GM19463 (cell line): ENCODE measurements at regions not wholly inside any gene's neighbourhood (a gene's known extent, or its start where the extent isn't known, plus 50 kb on each side); places are given as distances from the start of the nearest gene placed in this dataset.
"Not testable (repeated sequence)": the region's sequence is repeated elsewhere in the genome, so short reads cannot be mapped to it uniquely, and the experiment has no call there.

ENCODE experiments used
- ATAC-seq: cut with Tn5 transposase; IDR thresholded peaks from one replicate; pipeline ENCODE4 v1.9.1; 2021; ENCODE audit warnings: mild to moderate bottlenecking, moderate library complexity; ENCODE audit not compliant: unreplicated experiment

DNA sequence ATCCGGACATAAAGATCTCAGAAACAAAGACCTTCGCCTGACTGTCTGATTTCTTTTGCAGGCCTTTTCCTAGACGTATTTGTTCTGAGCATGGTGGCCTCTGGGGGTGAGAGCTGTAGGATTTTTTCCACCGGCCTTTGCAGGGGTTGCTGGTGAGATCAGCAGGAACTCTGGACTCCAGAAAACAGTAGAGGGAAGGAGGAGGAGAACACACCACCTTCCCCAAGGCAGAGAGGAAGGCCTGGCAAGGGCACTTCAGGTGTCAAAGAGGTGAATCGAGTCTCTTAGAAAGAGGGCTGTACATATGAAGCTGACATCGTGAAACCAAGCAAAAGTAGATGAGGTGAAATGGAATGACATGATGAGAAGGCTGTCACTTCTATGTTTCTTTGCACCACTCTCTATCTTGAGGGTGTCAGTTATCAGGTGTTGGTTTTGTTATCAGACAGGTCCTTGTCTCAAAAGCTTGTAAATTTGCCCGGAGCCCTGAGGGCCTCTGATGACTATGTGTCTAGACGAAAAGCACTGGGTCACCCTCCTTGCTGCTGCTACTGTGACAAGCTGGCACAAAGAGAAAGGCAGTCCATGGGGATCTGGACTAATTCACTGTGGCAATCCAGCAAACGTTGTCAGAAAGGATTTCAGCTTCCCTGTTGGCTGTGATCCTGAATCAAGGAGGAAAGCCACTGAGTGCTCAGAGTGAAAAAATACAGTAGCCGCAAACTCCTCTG lies 91.3 kb upstream of the MAP3K7 start:
- no peak for ATAC-seq

DNA sequence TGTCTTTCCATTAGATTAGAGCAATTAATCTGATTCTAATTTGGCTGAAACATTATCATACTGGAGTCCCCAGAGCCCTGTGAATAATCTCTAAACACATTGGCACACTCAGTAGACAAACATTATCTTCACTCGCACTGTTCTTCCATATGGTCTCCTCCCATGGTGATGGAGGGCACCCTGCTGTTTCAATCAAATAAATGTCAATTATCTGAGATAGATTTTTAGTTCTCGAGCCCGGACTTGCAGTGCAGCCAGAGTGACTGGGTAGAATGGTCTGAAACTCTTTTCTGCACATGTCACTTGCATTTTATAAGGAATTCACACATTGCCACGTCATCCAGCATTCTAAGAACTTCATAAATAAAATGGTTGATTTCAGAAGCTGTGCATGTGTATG lies 90.6 kb upstream of the MAP3K7 start:
- no peak for ATAC-seq

DNA sequence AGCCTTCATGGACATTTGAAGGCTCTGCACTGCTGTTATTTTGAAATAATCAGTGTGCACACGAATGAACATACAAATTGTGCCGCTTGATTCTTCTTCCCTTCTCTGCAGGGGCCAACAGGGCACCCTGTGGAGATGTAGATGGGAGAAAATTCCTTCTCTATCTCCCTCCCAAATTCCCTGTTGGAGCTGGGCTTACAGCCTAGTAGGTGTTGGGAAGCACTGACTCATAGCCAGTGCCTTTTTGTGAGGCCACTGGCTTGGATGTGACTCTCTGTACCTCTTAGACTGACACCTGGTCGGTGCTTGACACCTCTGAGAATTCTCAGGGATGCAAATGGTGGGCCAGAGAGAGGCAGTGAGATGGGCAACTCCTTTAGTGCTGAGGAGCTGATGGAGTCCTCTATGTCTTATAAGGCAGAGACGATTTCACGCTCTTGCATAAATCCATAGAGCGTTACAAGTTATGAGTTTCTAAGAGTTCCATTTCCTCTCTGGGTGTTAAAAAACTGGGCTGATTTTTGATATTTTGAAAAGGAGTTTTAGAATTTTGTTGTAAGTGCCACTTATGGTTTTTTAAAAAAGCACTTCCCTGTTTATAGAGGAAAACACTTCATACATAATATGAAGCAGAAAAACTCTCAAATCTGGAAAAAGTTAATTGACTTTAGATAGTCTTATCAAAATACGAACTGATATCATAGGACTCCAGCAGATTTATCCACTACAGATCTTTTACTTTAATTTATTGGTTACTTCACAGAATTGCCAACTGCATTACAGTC lies 89.8 kb upstream of the MAP3K7 start:
- no peak for ATAC-seq

DNA sequence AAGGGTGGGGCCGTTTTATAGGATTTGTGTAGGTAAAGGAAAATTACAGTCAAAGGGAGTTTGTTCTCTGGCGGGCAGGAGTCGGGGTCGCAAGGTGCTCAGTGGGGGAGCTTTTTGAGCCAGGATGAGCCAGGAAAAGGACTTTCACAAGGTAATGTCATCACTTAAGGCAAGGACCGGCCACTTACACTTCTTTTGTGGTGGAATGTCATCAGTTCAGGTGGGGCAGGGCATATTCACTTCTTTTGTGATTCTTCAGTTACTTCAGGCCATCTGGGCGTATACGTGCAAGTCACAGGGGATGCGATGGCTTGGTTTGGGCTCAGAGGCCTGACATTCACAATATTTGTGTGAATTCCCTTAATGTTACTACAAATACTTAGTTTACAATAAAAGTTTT lies 88.2 kb upstream of the MAP3K7 start:
- not testable (repeated sequence) for ATAC-seq

DNA sequence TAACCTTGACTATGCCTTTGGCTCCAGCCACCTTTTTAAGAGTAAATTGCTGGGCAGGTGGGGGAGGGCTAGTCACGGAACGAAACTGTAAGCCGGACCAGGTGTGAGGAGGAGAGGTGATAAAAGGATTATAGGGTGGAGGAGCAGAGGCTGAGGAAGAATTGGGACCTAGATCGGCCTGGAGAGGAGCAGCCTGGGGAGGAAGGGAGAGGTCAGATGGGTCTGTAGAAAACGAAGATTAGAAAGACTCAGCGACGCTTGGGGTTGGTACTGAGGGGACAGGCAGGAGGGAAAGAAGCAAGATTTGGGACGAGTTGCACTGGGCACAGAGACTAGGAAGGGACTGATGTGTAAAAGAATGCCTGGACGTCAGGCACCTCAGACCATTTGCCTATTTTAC lies 87.2 kb upstream of the MAP3K7 start:
- not testable (repeated sequence) for ATAC-seq

- ATAC-seq = no peak
These were observed 83.0 kb upstream of the MAP3K7 start for GRCh38 chr6:90669846-90670245.

GRCh38 chr6:90669420-90669819 lies 82.5 kb upstream of the MAP3K7 start:
- no peak for ATAC-seq

GRCh38 chr6:90668141-90668540 lies 81.3 kb upstream of the MAP3K7 start:
- ATAC-seq = no peak

GRCh38 chr6:90663873-90664272 lies 77.0 kb upstream of the MAP3K7 start:
- no peak for ATAC-seq

DNA sequence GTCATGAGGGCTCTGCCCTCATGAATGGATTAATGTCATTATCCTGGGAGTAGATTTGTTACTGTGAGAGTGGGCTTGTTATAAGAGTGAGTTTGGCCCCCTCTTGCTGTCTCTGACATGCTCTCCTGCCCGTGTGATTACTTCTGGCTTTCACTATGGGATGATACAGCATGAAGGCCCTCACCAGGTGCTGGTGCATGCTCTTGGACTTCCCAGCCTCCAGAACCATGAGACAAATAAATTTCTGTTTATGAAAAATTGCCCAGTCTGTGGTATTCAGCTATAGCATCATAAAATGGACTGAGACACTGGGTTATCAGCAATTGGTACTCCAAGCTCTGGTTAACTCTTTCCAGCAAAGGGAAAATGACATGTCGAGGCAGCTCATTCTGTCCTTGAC lies 76.2 kb upstream of the MAP3K7 start:
- no peak for ATAC-seq

- no peak for ATAC-seq
These were observed 74.1 kb upstream of the MAP3K7 start for GRCh38 chr6:90660931-90661330.

- ATAC-seq = no peak
These were observed 71.6 kb upstream of the MAP3K7 start for GRCh38 chr6:90658497-90658896.

DNA sequence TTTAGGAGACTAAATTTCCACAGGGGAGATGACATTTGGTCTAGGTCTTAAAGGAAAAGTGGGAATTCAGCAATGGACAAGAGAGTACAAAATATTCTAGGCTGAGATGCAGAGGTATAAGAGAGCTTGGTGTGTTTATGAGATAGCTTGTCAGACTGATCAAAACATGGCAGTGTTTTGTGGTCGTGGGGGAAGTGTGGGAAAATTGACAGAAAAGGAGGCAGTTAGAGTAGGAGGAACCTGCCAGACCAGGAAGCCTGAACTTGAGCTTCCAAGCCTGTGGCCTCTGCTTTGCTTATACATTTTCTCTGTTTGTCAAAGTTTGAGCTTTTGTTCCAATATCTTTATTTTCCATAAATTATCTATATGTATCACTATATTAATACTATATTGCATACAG lies 69.5 kb upstream of the MAP3K7 start:
- no peak for ATAC-seq

- ATAC-seq = no peak
These were observed 67.9 kb upstream of the MAP3K7 start for GRCh38 chr6:90654806-90655205.

DNA sequence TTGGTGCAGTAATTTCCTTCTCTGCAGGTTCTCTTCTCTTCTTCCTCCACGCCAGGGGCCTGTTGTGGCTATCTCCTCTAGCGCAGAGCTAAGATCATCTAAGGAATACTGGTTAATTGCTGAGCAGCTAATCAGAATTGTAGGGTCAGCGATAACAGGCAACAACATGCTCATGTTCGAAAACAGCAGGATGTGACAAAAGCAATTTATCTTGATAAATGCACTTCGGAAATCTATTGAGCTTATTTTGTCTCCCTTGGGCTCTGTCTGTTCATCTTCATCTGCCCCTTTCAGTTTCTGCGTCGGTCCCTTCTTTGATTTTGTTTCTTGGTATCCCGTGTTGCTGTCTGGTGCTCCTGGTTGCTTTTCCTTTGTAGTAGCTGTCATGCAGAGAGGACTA lies 67.3 kb upstream of the MAP3K7 start:
- no peak for ATAC-seq

- ATAC-seq = no peak
These were observed 66.9 kb upstream of the MAP3K7 start for GRCh38 chr6:90653750-90654149.

GRCh38 chr6:90650041-90650940 lies 63.4 kb upstream of the MAP3K7 start:
- ATAC-seq = no peak

DNA sequence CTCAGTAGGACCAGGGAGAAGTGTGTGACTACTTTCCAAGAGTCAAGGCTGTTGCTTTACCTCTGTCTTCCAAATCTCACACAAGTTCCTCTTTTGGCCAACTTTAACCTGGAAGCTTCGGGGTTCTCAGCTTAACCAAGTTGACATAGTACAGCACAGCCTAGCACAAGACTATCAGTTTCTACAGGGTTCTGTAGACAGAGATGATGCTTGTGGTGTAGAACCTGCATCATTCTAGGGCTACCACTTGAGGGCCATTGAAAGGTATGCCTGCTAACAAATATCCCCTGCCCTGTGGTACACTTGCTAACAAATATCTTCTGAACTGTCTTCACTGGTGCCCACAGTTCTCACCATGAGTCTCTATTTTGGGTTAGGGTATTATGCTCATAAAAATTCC lies 62.0 kb upstream of the MAP3K7 start:
- no peak for ATAC-seq

- ATAC-seq = no peak
These were observed 60.1 kb upstream of the MAP3K7 start for GRCh38 chr6:90646940-90647339.

GRCh38 chr6:90645634-90646033 lies 58.8 kb upstream of the MAP3K7 start:
- no peak for ATAC-seq

- ATAC-seq = no peak
These were observed 57.6 kb upstream of the MAP3K7 start for GRCh38 chr6:90644492-90644891.
